Panc1 (cell line): ENCODE measurements at regions not wholly inside any gene's neighbourhood (a gene's known extent, or its start where the extent isn't known, plus 50 kb on each side); places are given as distances from the start of the nearest gene placed in this dataset.

Source experiments
- POLR2AphosphoS5 ChIP-seq: IDR thresholded peaks from 2 replicates; pipeline ENCODE4 v1.6.1; 2012; ENCODE audit warnings: mild to moderate bottlenecking, low read depth, low read length, moderate library complexity
- SIN3A ChIP-seq: IDR thresholded peaks from 2 replicates; pipeline ENCODE4 v1.6.1; 2012; ENCODE audit warnings: low read depth, mild to moderate bottlenecking, low read length, moderate library complexity, borderline replicate concordance; ENCODE audit not compliant: insufficient read depth
- TF ChIP-seq, protein P1 (sequence below): fragments of 450-650 bp; IDR thresholded peaks from 2 replicates; pipeline ENCODE4 v1.5.1; 2017; ENCODE audit warnings: mild to moderate bottlenecking

- TF ChIP-seq, protein P1, sequence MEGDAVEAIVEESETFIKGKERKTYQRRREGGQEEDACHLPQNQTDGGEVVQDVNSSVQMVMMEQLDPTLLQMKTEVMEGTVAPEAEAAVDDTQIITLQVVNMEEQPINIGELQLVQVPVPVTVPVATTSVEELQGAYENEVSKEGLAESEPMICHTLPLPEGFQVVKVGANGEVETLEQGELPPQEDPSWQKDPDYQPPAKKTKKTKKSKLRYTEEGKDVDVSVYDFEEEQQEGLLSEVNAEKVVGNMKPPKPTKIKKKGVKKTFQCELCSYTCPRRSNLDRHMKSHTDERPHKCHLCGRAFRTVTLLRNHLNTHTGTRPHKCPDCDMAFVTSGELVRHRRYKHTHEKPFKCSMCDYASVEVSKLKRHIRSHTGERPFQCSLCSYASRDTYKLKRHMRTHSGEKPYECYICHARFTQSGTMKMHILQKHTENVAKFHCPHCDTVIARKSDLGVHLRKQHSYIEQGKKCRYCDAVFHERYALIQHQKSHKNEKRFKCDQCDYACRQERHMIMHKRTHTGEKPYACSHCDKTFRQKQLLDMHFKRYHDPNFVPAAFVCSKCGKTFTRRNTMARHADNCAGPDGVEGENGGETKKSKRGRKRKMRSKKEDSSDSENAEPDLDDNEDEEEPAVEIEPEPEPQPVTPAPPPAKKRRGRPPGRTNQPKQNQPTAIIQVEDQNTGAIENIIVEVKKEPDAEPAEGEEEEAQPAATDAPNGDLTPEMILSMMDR: no peak
- TF ChIP-seq POLR2AphosphoS5 (no peak), SIN3A (no peak)
Observed at GRCh38 chr12:46617167-46617566, 208.6 kb downstream of the SLC38A4 start.
